ENCODE measurements at regions not wholly inside any gene's neighbourhood (a gene's known extent, or its start where the extent isn't known, plus 50 kb on each side); places are given as distances from the start of the nearest gene placed in this dataset.

DNA sequence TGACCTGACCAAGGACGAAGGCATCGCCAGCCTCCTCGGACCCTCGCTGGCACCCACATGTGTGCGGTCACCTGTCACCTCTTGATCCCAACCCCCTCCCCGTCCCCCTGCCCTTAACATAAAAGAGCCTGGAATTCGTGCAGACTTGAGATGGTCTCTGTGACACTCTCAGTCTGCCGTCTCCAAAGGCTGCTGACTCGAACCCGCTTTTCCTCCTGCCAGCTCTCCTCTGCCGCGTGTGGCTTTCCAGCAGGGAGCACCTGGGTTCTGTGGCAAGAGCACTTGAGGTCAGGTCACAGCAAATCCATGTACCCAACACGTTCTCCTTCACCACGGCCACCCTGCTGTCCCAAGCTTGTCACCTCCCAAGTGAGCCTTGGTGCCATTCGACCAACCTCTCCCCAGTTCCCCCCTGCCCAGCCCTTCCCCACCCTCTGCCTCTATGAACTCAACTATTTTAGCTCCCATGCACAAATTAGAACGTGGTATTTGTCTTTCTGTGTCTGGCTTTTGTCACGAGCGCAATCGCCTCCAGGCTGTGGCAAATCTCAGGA, 207.6 kb downstream of the BRD1 start:
- H3K4me3 ChIP-seq: no peak overlapping the region
- WGBS, 3 donors: 60 to 67% (median 63%) methylated on average over 19 of the region's 19 CpGs
- intact Hi-C loops (cut with DNase I): no loop called here
- no peaks in the 10 kb centered on the region for H3K4me1 ChIP-seq
- peaks cover 0 to 4% (median 4%) of the 10 kb centered on the region in 3 donors for H3K27me3 ChIP-seq (ENCODE audit: insufficient read depth in 3 of 3, low read length in 2 of 3)
- H3K27ac ChIP-seq: no peak overlapping the region
- no peaks in the 10 kb centered on the region for H3K9me3 ChIP-seq
- no peaks in the 10 kb centered on the region for H3K36me3 ChIP-seq (ENCODE audit: insufficient read depth in 1 of 2, low read depth in 1 of 2)
- no peak for DNase-seq
- no peak for ATAC-seq
- TF ChIP-seq, protein P1, sequence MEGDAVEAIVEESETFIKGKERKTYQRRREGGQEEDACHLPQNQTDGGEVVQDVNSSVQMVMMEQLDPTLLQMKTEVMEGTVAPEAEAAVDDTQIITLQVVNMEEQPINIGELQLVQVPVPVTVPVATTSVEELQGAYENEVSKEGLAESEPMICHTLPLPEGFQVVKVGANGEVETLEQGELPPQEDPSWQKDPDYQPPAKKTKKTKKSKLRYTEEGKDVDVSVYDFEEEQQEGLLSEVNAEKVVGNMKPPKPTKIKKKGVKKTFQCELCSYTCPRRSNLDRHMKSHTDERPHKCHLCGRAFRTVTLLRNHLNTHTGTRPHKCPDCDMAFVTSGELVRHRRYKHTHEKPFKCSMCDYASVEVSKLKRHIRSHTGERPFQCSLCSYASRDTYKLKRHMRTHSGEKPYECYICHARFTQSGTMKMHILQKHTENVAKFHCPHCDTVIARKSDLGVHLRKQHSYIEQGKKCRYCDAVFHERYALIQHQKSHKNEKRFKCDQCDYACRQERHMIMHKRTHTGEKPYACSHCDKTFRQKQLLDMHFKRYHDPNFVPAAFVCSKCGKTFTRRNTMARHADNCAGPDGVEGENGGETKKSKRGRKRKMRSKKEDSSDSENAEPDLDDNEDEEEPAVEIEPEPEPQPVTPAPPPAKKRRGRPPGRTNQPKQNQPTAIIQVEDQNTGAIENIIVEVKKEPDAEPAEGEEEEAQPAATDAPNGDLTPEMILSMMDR (IDR thresholded peaks at IDR 0.05): no peak

DNA sequence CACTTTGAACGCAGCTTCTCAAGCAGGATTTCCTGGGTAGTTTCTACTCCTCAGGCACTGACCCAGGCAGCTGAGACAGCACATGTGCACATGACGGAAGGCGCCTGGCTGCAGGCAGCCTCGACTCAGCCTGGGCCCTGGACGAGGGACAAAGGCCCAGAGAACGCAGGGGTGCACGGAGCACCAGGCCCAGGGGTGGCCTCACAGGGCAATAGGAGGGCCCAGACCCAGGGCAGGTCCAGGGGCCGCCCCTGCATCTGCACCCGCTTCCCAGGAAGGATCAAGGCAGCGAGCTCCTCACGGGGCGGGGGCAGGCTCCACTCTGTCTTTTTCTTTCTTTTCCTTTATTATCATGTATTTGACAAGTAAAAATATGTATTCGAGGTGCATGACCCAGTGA, 208.4 kb downstream of the BRD1 start:
- 79 to 82% (median 82%) methylated on average over 13 of the region's 13 CpGs for WGBS, 3 donors
- H3K36me3 ChIP-seq (ENCODE audit: insufficient read depth in 1 of 2, low read depth in 1 of 2): no peaks in the 10 kb centered on the region
- H3K9me3 ChIP-seq: no peaks in the 10 kb centered on the region
- ATAC-seq: no peak
- intact Hi-C loops (cut with DNase I): no loop called here
- no peak for DNase-seq
- H3K27me3 ChIP-seq (ENCODE audit: insufficient read depth in 3 of 3, low read length in 2 of 3): peaks cover 0 to 4% (median 4%) of the 10 kb centered on the region in 3 donors
- no peak overlapping the region for H3K27ac ChIP-seq
- H3K4me1 ChIP-seq: no peaks in the 10 kb centered on the region
- no peak overlapping the region for H3K4me3 ChIP-seq
- TF ChIP-seq, protein P1 (IDR thresholded peaks at IDR 0.05): no peak

DNA sequence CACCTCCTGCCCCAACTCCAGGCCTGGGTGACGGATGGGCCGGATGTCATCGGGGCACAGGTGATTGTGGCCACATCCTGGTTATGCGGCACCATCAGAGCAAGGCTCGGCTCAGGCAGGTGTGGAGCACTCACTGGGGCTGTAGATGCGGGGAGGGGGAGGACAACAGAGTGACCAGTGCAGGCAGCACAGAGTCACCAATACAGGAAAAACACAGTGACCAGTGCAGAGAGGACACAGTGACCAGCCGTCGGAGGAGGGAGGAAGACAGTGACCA, 209.1 kb downstream of the BRD1 start:
- DNase-seq (no peak), ATAC-seq (no peak)
- intact Hi-C loops (cut with DNase I): no loop called here
- Histone ChIP-seq H3K27ac (no peak overlapping the region), H3K4me1 (no peaks in the 10 kb centered on the region), H3K27me3 (ENCODE audit: insufficient read depth in 3 of 3, low read length in 2 of 3) (peaks cover 0 to 11% (median 4%) of the 10 kb centered on the region in 3 donors), H3K4me3 (no peak overlapping the region), H3K9me3 (peaks cover under 1% of the 10 kb centered on the region), H3K36me3 (ENCODE audit: insufficient read depth in 1 of 2, low read depth in 1 of 2) (no peaks in the 10 kb centered on the region)
- TF ChIP-seq, protein P1 (IDR thresholded peaks at IDR 0.05): no peak
- 74 to 86% (median 80%) methylated on average over 8 of the region's 8 CpGs for WGBS, 3 donors

DNA sequence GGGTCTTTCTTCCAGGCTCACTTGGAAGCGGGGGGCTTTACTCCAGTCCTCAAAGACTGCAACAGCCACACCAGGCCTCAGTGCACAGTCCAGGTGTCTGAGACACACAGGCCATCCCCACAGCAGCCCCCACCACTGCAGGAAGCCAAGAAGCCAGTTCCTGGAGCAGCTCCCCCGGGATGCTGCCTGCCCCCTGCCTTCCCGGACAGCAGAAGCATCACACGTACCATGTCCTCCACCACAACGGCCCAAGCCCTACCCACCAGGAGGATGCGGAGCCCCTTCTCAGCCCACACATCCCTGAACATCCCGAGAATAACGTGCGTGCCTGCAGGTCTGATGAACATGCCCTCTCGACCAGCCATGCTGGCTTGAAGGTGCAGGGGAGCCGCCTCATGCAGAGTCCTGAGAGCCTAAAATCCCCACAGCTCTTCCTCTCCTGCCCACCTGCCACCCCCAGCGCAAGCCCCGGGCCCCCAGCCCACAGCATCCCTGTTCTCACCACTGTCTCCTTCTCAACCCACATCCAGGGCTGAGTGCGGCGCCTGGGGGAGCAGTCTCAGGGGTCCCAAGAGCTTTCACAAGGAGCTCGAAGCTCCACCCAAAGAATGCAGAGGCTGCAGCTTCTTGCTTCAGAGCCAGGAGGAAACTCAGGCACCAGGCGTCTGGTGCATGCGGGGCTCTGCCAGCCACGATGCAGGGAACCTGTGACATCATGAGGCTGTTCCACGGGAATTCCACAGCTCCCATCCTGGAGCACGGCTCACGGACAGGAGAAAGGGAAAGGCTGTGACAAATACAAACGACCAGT, 209.6 kb downstream of the BRD1 start:
- TF ChIP-seq, protein P1 (IDR thresholded peaks at IDR 0.05): no peak
- H3K4me3 ChIP-seq: no peak overlapping the region
- no peak overlapping the region for H3K27ac ChIP-seq
- peaks cover 3% of the 10 kb centered on the region for H3K9me3 ChIP-seq
- WGBS, 3 donors: 58 to 61% (median 61%) methylated on average over 23 of the region's 23 CpGs
- intact Hi-C loops (cut with DNase I): no loop called here
- ATAC-seq: no peak
- DNase-seq: peak in 1 of 2 donors; percentile 22
- no peaks in the 10 kb centered on the region for H3K4me1 ChIP-seq
- peaks cover 0 to 13% (median 4%) of the 10 kb centered on the region in 3 donors for H3K27me3 ChIP-seq (ENCODE audit: insufficient read depth in 3 of 3, low read length in 2 of 3)
- H3K36me3 ChIP-seq (ENCODE audit: insufficient read depth in 1 of 2, low read depth in 1 of 2): no peaks in the 10 kb centered on the region

All from psoas muscle (tissue), 7 donors.